Tibial nerve (tissue), 4 donors: ENCODE measurements at regions not wholly inside any gene's neighbourhood (a gene's known extent, or its start where the extent isn't known, plus 50 kb on each side); places are given as distances from the start of the nearest gene placed in this dataset.
"Not testable (repeated sequence)": the region's sequence is repeated elsewhere in the genome, so short reads cannot be mapped to it uniquely, and the experiment has no call there.

Source experiments
- DNase-seq, 2 donors: peaks; one replicate each; pipeline ENCODE4 v3.0.0-alpha.2; 2019; ENCODE audit warnings: low spot score in 2 of 2
- H3K27ac ChIP-seq, 4 donors: fragments of 200-600 bp; sonication (generic) in 3 of 4; one replicate each; pipeline ENCODE4 v1.5.1; 2017 to 2019; ENCODE audit warnings: mild to moderate bottlenecking in 1 of 4
- H3K27me3 ChIP-seq, 2 donors: fragments of 200-600 bp; sonication (generic) in 1 of 2; one replicate each; pipeline versions ENCODE4 v1.5.1 to v1.6.0; 2017 to 2019
- H3K36me3 ChIP-seq, 3 donors: fragments of 200-600 bp; sonication (generic); one replicate each; pipeline ENCODE4 v1.5.1; 2018 to 2019
- H3K4me1 ChIP-seq, 4 donors: fragments of 200-600 bp; sonication (generic) in 3 of 4; one replicate each; pipeline ENCODE4 v1.5.1; 2017 to 2019
- H3K4me3 ChIP-seq, 4 donors: fragments of 200-600 bp; sonication (generic) in 3 of 4; one replicate each; pipeline ENCODE4 v1.5.1; 2017 to 2019; ENCODE audit warnings: mild to moderate bottlenecking in 1 of 4, moderate library complexity in 1 of 4
- H3K9me3 ChIP-seq, 4 donors: fragments of 200-600 bp; sonication (generic) in 3 of 4; one replicate each; pipeline ENCODE4 v1.5.1; 2017 to 2019
- CTCF ChIP-seq, 5 experiments: fragments of 200-600 bp in 3 of 5; fragments of 450-650 bp in 2 of 5; sonication (generic) in 3 of 5; IDR thresholded peaks; one replicate each; pipeline ENCODE4 v1.5.1; 2016 to 2019; ENCODE audit warnings: antibody characterized with exemption in 5 of 5, mild to moderate bottlenecking in 3 of 5, moderate library complexity in 2 of 5
- EP300 ChIP-seq, 2 donors: sonication (generic); formaldehyde crosslinking; IDR thresholded peaks; one replicate each; pipeline ENCODE4 v1.6.1; 2017; ENCODE audit warnings: antibody characterized with exemption in 2 of 2, mild to moderate bottlenecking in 1 of 2
- POLR2A ChIP-seq, 2 donors: fragments of 450-650 bp; IDR thresholded peaks; one replicate each; pipeline ENCODE4 v1.6.1; 2017; ENCODE audit warnings: antibody characterized with exemption in 2 of 2, mild to moderate bottlenecking in 2 of 2, moderate library complexity in 2 of 2
- WGBS, 2 donors: methylation state at CpG; one replicate each; pipeline ENCODE4 v1.1.5; 2018; 5-methylcytosine and 5-hydroxymethylcytosine counted together

- WGBS, 2 donors, result 81 to 90% methylated on average over 3 of the region's 3 CpGs
- DNase-seq, H3K4me3 ChIP-seq, H3K36me3 ChIP-seq, H3K9me3 ChIP-seq, H3K27me3 ChIP-seq, H3K27ac ChIP-seq, H3K4me1 ChIP-seq: not testable (repeated sequence)
Observed at GRCh38 chr6:21282360-21282759, 311.2 kb upstream of the SOX4 start.

GRCh38 chr6:21284166-21284565, 309.4 kb upstream of the SOX4 start:
- WGBS, 2 donors, result 82 to 90% methylated on average over 3 of the region's 3 CpGs

GRCh38 chr6:21284706-21285105, 308.8 kb upstream of the SOX4 start:
- Histone ChIP-seq H3K36me3 (no peaks in the 10 kb centered on the region), H3K9me3 (no peaks in the 10 kb centered on the region), H3K4me1 (no peaks in the 10 kb centered on the region), H3K27ac (no peak overlapping the region), H3K27me3 (no peaks in the 10 kb centered on the region), H3K4me3 (no peak overlapping the region)
- TF ChIP-seq EP300 (IDR thresholded peaks at IDR 0.05) (no peak), CTCF (IDR thresholded peaks at IDR 0.05) (no peak), POLR2A (IDR thresholded peaks at IDR 0.05) (no peak)
- no peak for DNase-seq
- WGBS, 2 donors, result 76 to 82% methylated on average over 7 of the region's 7 CpGs

More at GRCh38 chr6:21284166-21284565, 309.4 kb upstream of the SOX4 start:
- H3K4me3 ChIP-seq, result no peak overlapping the region
- DNase-seq, result no peak
- no peak overlapping the region for H3K27ac ChIP-seq
- H3K4me1 ChIP-seq, result no peaks in the 10 kb centered on the region
- H3K27me3 ChIP-seq, result no peaks in the 10 kb centered on the region
- H3K9me3 ChIP-seq, result no peaks in the 10 kb centered on the region
- TF ChIP-seq POLR2A (IDR thresholded peaks at IDR 0.05) (no peak), CTCF (IDR thresholded peaks at IDR 0.05) (no peak), EP300 (IDR thresholded peaks at IDR 0.05) (no peak)
- H3K36me3 ChIP-seq, result no peaks in the 10 kb centered on the region

- WGBS, 2 donors, result 91 to 92% methylated on average over 8 of the region's 8 CpGs
- no peaks in the 10 kb centered on the region for H3K4me1 ChIP-seq
- H3K9me3 ChIP-seq, result no peaks in the 10 kb centered on the region
- H3K36me3 ChIP-seq, result no peaks in the 10 kb centered on the region
- DNase-seq, result no peak
- no peak overlapping the region for H3K27ac ChIP-seq
- H3K27me3 ChIP-seq, result no peaks in the 10 kb centered on the region
- no peak for TF ChIP-seq CTCF (IDR thresholded peaks at IDR 0.05)
- TF ChIP-seq EP300 (IDR thresholded peaks at IDR 0.05), result no peak
- no peak overlapping the region for H3K4me3 ChIP-seq
Observed at GRCh38 chr6:21294144-21294543, 299.4 kb upstream of the SOX4 start.

- Histone ChIP-seq H3K4me3 (no peak overlapping the region), H3K27ac (no peak overlapping the region), H3K36me3 (no peaks in the 10 kb centered on the region), H3K9me3 (peaks cover 0 to 4% (median 0%) of the 10 kb centered on the region in 4 donors), H3K27me3 (no peaks in the 10 kb centered on the region), H3K4me1 (no peaks in the 10 kb centered on the region)
- TF ChIP-seq CTCF (IDR thresholded peaks at IDR 0.05), result no peak
- no peak for TF ChIP-seq EP300 (IDR thresholded peaks at IDR 0.05)
- no peak for TF ChIP-seq POLR2A (IDR thresholded peaks at IDR 0.05)
- WGBS, 2 donors, result 57 to 65% methylated on average over 6 of the region's 6 CpGs
- DNase-seq, result no peak
Observed at GRCh38 chr6:21295506-21296240, 297.9 kb upstream of the SOX4 start.
